DOHH2 (cell line): ENCODE measurements at regions not wholly inside any gene's neighbourhood (a gene's known extent, or its start where the extent isn't known, plus 50 kb on each side); places are given as distances from the start of the nearest gene placed in this dataset.

Experiments
- H3F3A ChIP-seq: fragments of 200-600 bp; sonication (generic), shearing (Covaris generic); 2 replicates; pipeline ENCODE4 v1.6.0; 2016; ENCODE audit warnings: antibody characterized with exemption, mild to moderate bottlenecking; ENCODE audit not compliant: control insufficient read depth, insufficient read depth
- H3K27ac ChIP-seq: fragments of 200-600 bp; sonication (generic); 2 replicates; pipeline ENCODE4 v1.5.1; 2014; ENCODE audit warnings: low read depth, mild to moderate bottlenecking, low read length, moderate library complexity
- H3K27me3 ChIP-seq: fragments of 200-600 bp; sonication (generic); 2 replicates; pipeline ENCODE4 v1.6.1; 2014; ENCODE audit warnings: mild to moderate bottlenecking, low read length, mixed read lengths; ENCODE audit not compliant: control insufficient read depth
- H3K36me3 ChIP-seq: fragments of 200-600 bp; sonication (generic); 2 replicates; pipeline ENCODE4 v1.6.1; 2014; ENCODE audit warnings: mild to moderate bottlenecking, low read length, moderate library complexity, mixed read lengths; ENCODE audit not compliant: control insufficient read depth
- H3K4me1 ChIP-seq: fragments of 200-600 bp; sonication (generic); 2 replicates; pipeline ENCODE4 v1.6.1; 2014; ENCODE audit warnings: mild to moderate bottlenecking, low read length, mixed read lengths; ENCODE audit not compliant: control insufficient read depth
- H3K4me2 ChIP-seq: fragments of 200-600 bp; sonication (generic); 2 replicates; pipeline ENCODE4 v1.6.0; 2014; ENCODE audit warnings: mild to moderate bottlenecking, low read length, moderate library complexity
- H3K4me3 ChIP-seq: fragments of 200-600 bp; sonication (generic); 2 replicates; pipeline ENCODE4 v1.5.1; 2014; ENCODE audit warnings: mild to moderate bottlenecking, low read length, mixed read lengths
- H3K79me2 ChIP-seq: fragments of 200-600 bp; sonication (generic); 2 replicates; pipeline ENCODE4 v1.6.1; 2014; ENCODE audit warnings: mild to moderate bottlenecking, low read length, mixed read lengths; ENCODE audit not compliant: control insufficient read depth
- H3K9me2 ChIP-seq: fragments of 200-600 bp; sonication (generic); replicated peaks from 2 replicates; pipeline ENCODE4 v1.6.1; 2014; ENCODE audit warnings: mild to moderate bottlenecking, low read length, mixed read lengths; ENCODE audit not compliant: control insufficient read depth
- H3K9me3 ChIP-seq: fragments of 200-600 bp; sonication (generic); 2 replicates; pipeline ENCODE4 v1.6.1; 2014; ENCODE audit warnings: antibody characterized with exemption, low read length, mixed read lengths; ENCODE audit not compliant: control insufficient read depth, insufficient read depth
- H4K20me1 ChIP-seq: fragments of 200-600 bp; sonication (generic); 2 replicates; pipeline ENCODE4 v1.6.0; 2014; ENCODE audit warnings: low read depth, mild to moderate bottlenecking, antibody characterized with exemption, low read length, moderate library complexity; ENCODE audit not compliant: control insufficient read depth, insufficient read depth
- EZH2phosphoT487 ChIP-seq: fragments of 200-600 bp; sonication (generic); IDR thresholded peaks from 2 replicates; pipeline ENCODE4 v1.6.1; 2017; ENCODE audit warnings: borderline replicate concordance, mild to moderate bottlenecking, antibody characterized with exemption, low read length, moderate library complexity, mixed read lengths
- TF ChIP-seq, protein P1 (sequence below): fragments of 200-600 bp; sonication (generic); IDR thresholded peaks from one replicate; pipeline ENCODE4 v1.5.1; 2014; ENCODE audit warnings: antibody characterized with exemption, mild to moderate bottlenecking, low read depth, low read length; ENCODE audit not compliant: poor library complexity, severe bottlenecking

DNA sequence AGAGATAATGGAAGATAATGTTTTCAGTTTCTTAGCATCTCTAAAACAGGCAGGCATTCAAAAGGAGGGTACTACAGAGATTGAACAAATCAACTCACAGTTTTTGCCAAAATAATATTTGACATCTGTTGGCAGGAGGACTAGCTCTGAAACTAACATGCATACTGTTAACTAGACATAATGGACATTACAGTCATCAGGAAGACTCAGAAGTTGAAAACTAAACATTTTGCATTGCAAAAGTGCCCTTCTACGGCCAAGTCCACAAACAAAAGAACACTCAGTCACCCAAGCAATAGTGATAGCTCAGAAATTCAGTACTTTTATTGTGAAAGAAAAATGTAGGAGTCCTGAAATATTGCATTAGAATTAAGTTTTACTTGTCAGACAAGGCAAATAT is 399.0 kb downstream of the HGF start:
- no peaks in the 10 kb centered on the region for H3F3A ChIP-seq
- H3K9me3 ChIP-seq, result no peaks in the 10 kb centered on the region
- H3K4me2 ChIP-seq, result no peak overlapping the region
- no peak overlapping the region for H3K27ac ChIP-seq
- H3K4me3 ChIP-seq, result no peak overlapping the region
- H3K36me3 ChIP-seq, result no peaks in the 10 kb centered on the region
- H3K79me2 ChIP-seq, result no peaks in the 10 kb centered on the region
- H3K27me3 ChIP-seq, result no peaks in the 10 kb centered on the region
- TF ChIP-seq, protein P1, sequence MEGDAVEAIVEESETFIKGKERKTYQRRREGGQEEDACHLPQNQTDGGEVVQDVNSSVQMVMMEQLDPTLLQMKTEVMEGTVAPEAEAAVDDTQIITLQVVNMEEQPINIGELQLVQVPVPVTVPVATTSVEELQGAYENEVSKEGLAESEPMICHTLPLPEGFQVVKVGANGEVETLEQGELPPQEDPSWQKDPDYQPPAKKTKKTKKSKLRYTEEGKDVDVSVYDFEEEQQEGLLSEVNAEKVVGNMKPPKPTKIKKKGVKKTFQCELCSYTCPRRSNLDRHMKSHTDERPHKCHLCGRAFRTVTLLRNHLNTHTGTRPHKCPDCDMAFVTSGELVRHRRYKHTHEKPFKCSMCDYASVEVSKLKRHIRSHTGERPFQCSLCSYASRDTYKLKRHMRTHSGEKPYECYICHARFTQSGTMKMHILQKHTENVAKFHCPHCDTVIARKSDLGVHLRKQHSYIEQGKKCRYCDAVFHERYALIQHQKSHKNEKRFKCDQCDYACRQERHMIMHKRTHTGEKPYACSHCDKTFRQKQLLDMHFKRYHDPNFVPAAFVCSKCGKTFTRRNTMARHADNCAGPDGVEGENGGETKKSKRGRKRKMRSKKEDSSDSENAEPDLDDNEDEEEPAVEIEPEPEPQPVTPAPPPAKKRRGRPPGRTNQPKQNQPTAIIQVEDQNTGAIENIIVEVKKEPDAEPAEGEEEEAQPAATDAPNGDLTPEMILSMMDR, result no peak
- TF ChIP-seq EZH2phosphoT487, result no peak
- no peaks in the 10 kb centered on the region for H3K4me1 ChIP-seq
- H4K20me1 ChIP-seq, result no peaks in the 10 kb centered on the region
- no peaks in the 10 kb centered on the region for H3K9me2 ChIP-seq

DNA sequence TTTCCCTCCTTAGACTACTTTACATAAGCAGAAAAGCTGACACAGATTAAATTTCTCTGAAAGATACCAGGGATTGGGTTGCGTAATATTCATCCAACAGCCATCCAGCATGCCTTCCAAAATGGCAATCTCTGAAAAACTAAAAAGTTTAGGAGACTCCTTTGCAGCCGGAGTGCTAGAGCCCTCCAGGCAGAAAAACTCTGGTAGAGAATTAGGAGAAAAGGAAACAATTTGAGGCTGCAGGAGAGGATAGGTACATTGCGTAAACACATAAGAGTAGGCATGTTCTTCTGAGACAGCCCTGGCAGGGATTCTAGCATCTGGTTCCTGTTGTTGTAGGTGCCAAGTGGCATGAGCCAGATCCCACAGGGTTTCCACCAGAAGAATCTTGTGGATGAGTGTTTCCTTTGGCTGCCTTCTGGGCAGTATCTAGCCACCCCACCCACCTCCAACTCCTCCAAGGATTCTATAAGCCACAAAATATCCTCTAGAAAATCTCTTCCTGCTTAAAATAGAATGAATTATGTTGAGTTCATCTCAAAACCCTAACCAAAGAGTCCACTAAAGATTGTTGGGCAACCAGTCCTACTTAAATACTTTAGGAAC is 402.4 kb downstream of the HGF start:
- H3K36me3 ChIP-seq, result no peaks in the 10 kb centered on the region
- H3F3A ChIP-seq, result no peaks in the 10 kb centered on the region
- H3K79me2 ChIP-seq, result no peaks in the 10 kb centered on the region
- H3K9me2 ChIP-seq, result no peaks in the 10 kb centered on the region
- no peak overlapping the region for H3K4me3 ChIP-seq
- no peaks in the 10 kb centered on the region for H3K9me3 ChIP-seq
- H3K27ac ChIP-seq, result no peak overlapping the region
- no peaks in the 10 kb centered on the region for H3K27me3 ChIP-seq
- TF ChIP-seq, protein P1, result no peak
- TF ChIP-seq EZH2phosphoT487, result no peak
- no peaks in the 10 kb centered on the region for H4K20me1 ChIP-seq
- no peak overlapping the region for H3K4me2 ChIP-seq
- no peaks in the 10 kb centered on the region for H3K4me1 ChIP-seq

DNA sequence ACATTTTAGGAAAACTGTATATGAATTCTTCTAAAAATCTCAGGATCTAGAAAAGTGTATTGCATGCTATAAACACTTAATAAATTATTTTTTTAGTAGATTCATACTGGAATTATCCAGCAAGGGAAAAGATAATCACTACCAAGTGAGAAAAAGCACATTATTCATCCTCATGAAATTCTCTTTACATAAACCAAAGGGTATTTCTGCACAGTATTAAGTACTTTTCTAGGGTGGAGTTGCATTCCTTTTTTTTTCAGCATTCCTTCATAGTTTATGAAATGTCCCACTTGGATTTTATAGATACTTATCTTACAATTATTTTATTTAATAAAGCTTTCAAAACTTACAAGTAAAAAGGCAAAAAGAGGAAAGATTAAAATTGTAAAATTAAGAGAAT is 403.3 kb downstream of the HGF start:
- no peaks in the 10 kb centered on the region for H3K9me3 ChIP-seq
- H3K27ac ChIP-seq, result no peak overlapping the region
- no peaks in the 10 kb centered on the region for H3F3A ChIP-seq
- no peaks in the 10 kb centered on the region for H3K36me3 ChIP-seq
- no peak overlapping the region for H3K4me2 ChIP-seq
- no peaks in the 10 kb centered on the region for H3K79me2 ChIP-seq
- no peaks in the 10 kb centered on the region for H3K27me3 ChIP-seq
- TF ChIP-seq, protein P1, result no peak
- TF ChIP-seq EZH2phosphoT487, result no peak
- no peaks in the 10 kb centered on the region for H3K4me1 ChIP-seq
- no peaks in the 10 kb centered on the region for H4K20me1 ChIP-seq
- H3K4me3 ChIP-seq, result no peak overlapping the region
- no peaks in the 10 kb centered on the region for H3K9me2 ChIP-seq
